Nephron (organoid): ENCODE measurements at regions not wholly inside any gene's neighbourhood (a gene's known extent, or its start where the extent isn't known, plus 50 kb on each side); places are given as distances from the start of the nearest gene placed in this dataset.

Experiments
- H3K27ac Mint-ChIP-seq, 3 experiments: 2 replicates each; pipeline ENCODE4 v1.8.0; 2020; ENCODE audit warnings: mixed read lengths in 3 of 3, mild to moderate bottlenecking in 2 of 3, moderate library complexity in 1 of 3
- H3K27me3 Mint-ChIP-seq: 2 replicates; pipeline ENCODE4 v1.8.0; 2021; ENCODE audit warnings: low read depth, mild to moderate bottlenecking, moderate library complexity, mixed read lengths
- H3K36me3 Mint-ChIP-seq: 2 replicates; pipeline ENCODE4 v1.8.0; 2020; ENCODE audit warnings: low read depth, mixed read lengths
- H3K4me1 Mint-ChIP-seq: 2 replicates; pipeline ENCODE4 v1.8.0; 2020; ENCODE audit warnings: mixed read lengths
- H3K4me3 Mint-ChIP-seq, 3 experiments: 2 replicates each; pipeline ENCODE4 v1.8.0; 2020; ENCODE audit warnings: mild to moderate bottlenecking in 3 of 3, mixed read lengths in 3 of 3, moderate library complexity in 2 of 3
- H3K9me3 Mint-ChIP-seq: 2 replicates; pipeline ENCODE4 v1.8.0; 2020; ENCODE audit warnings: mixed read lengths
- TF ChIP-seq, protein P1 (sequence below), 3 experiments: fragments of 200-600 bp; sonication (generic); IDR thresholded peaks; one replicate each; pipeline ENCODE4 v1.5.0; 2021; ENCODE audit warnings: antibody characterized with exemption in 3 of 3; ENCODE audit not compliant: unreplicated experiment in 3 of 3

DNA sequence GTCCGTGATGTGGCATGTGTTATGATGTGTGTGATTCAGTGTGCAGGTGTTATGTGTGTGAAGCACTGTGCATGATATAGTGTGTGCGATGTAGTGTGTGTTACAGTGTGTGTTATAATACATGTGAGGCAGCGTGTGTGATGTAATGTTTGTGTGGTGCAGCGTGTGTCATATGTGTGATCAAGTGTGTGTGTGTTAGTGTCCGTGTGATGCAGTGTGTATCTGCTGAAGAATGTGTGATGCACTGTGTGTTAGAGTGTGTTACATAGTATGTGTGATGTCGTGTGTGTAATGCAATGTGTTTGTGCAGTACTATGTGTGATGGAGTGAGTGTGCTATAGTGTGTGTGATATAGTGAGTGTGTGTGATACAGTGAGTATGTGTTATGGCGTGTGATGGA lies 182.8 kb upstream of the SOX11 start:
- Mint-ChIP-seq H3K36me3 (no peaks in the 10 kb centered on the region), H3K4me3 (no peak overlapping the region), H3K27me3 (no peaks in the 10 kb centered on the region), H3K9me3 (no peaks in the 10 kb centered on the region), H3K4me1 (no peaks in the 10 kb centered on the region), H3K27ac (no peak overlapping the region)
- TF ChIP-seq, protein P1, sequence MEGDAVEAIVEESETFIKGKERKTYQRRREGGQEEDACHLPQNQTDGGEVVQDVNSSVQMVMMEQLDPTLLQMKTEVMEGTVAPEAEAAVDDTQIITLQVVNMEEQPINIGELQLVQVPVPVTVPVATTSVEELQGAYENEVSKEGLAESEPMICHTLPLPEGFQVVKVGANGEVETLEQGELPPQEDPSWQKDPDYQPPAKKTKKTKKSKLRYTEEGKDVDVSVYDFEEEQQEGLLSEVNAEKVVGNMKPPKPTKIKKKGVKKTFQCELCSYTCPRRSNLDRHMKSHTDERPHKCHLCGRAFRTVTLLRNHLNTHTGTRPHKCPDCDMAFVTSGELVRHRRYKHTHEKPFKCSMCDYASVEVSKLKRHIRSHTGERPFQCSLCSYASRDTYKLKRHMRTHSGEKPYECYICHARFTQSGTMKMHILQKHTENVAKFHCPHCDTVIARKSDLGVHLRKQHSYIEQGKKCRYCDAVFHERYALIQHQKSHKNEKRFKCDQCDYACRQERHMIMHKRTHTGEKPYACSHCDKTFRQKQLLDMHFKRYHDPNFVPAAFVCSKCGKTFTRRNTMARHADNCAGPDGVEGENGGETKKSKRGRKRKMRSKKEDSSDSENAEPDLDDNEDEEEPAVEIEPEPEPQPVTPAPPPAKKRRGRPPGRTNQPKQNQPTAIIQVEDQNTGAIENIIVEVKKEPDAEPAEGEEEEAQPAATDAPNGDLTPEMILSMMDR (IDR thresholded peaks at IDR 0.05; ENCODE audit: unreplicated experiment in 3 of 3), result no peak

DNA sequence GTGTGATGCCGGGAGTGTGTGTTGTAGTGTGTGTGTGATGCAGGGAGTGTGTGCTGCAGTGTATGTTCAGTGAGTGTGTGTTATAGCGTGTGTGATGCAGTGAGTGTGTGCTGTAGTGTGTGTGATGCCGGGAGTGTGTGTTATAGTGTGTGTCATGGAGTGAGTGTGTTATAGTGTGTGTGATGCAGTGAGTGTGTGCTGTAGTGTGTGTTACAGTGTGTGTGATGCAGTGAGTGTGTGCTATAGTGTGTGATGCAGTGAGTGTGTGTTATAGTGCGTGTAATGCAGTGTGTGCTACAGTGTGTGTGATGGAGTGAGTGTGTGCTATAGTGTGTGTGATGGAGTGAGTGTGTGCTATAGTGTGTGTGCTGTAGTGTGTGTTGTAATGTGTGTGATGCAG lies 182.1 kb upstream of the SOX11 start:
- Mint-ChIP-seq H3K36me3 (no peaks in the 10 kb centered on the region), H3K9me3 (no peaks in the 10 kb centered on the region), H3K4me3 (no peak overlapping the region), H3K27me3 (no peaks in the 10 kb centered on the region), H3K27ac (no peak overlapping the region), H3K4me1 (no peaks in the 10 kb centered on the region)
- TF ChIP-seq, protein P1 (IDR thresholded peaks at IDR 0.05; ENCODE audit: unreplicated experiment in 3 of 3), result no peak

DNA sequence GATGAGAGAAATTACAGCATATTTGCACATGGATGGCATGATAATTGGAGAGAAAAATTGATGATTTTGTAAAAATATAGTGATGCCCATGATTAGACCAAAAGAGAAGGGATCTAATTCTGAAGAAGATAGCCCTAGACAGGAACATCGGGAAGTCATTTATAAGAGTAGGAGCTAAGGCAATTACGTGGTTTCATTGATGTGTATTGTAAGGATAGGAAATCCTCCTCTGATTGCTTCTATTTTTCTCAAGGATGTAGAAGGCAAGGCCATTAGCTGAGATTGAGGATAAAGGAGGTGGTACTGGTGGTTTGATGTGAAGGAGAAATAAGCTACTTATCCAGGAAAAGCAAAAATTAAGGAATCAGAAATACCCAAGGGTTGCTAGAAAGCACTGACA lies 176.5 kb upstream of the SOX11 start:
- TF ChIP-seq, protein P1 (IDR thresholded peaks at IDR 0.05; ENCODE audit: unreplicated experiment in 3 of 3), result no peak
- H3K36me3 Mint-ChIP-seq, result no peaks in the 10 kb centered on the region
- no peaks in the 10 kb centered on the region for H3K4me1 Mint-ChIP-seq
- no peaks in the 10 kb centered on the region for H3K9me3 Mint-ChIP-seq
- H3K27me3 Mint-ChIP-seq, result no peaks in the 10 kb centered on the region
- no peak overlapping the region for H3K27ac Mint-ChIP-seq
- H3K4me3 Mint-ChIP-seq, result no peak overlapping the region

DNA sequence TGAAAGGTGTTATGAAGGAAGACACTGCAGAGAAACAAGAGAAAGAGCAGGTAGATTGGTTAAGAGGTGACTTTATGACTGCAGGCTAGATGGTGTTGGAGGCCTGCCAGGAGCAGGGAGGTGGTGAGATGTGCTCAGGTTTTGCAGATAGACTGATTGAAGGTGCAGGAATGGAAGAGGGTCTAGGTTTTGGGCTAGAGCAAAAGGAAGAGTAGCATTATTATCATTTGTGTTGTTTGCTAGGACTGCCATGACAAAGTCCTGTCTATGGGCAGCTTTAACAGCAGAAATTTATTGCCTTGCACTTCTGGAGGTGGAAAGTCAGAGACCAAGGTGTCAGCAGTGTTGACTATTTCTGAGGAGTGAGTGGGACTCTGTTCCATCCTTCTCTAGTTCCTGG lies 172.9 kb upstream of the SOX11 start:
- TF ChIP-seq, protein P1 (IDR thresholded peaks at IDR 0.05; ENCODE audit: unreplicated experiment in 3 of 3), result no peak
- no peak overlapping the region for H3K27ac Mint-ChIP-seq
- no peaks in the 10 kb centered on the region for H3K36me3 Mint-ChIP-seq
- H3K4me1 Mint-ChIP-seq, result no peaks in the 10 kb centered on the region
- no peak overlapping the region for H3K4me3 Mint-ChIP-seq
- H3K9me3 Mint-ChIP-seq, result no peaks in the 10 kb centered on the region
- peaks cover 11% of the 10 kb centered on the region for H3K27me3 Mint-ChIP-seq

DNA sequence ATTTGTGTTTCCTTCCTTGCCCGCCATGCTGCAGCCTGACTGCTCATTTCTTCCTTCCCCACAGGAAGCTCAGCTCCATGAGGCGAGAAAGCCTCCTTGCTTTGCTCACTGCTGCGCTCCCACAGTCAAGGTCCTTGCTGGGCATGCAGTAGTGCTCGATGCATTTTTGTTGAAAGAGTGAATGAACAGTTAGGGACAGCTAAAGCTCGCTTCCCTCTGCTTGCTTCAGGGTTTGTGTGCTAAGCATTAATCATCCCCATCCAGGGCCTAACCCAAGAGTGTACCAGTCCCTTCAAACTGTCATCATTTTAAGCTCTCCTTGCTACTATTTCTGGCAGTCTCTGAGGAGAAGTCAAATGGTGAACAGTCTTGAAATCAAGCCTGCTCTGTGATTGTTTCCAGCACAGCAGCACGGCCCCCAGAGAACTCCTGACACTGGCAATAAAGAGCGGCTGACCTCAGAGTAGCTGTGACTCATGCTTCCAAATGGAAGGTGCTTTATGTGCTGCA lies 171.7 kb upstream of the SOX11 start:
- H3K36me3 Mint-ChIP-seq, result no peaks in the 10 kb centered on the region
- TF ChIP-seq, protein P1 (IDR thresholded peaks at IDR 0.05; ENCODE audit: unreplicated experiment in 3 of 3), result no peak
- H3K4me1 Mint-ChIP-seq, result no peaks in the 10 kb centered on the region
- H3K27ac Mint-ChIP-seq, result no peak overlapping the region
- H3K27me3 Mint-ChIP-seq, result peaks cover 19% of the 10 kb centered on the region
- H3K9me3 Mint-ChIP-seq, result no peaks in the 10 kb centered on the region
- no peak overlapping the region for H3K4me3 Mint-ChIP-seq

DNA sequence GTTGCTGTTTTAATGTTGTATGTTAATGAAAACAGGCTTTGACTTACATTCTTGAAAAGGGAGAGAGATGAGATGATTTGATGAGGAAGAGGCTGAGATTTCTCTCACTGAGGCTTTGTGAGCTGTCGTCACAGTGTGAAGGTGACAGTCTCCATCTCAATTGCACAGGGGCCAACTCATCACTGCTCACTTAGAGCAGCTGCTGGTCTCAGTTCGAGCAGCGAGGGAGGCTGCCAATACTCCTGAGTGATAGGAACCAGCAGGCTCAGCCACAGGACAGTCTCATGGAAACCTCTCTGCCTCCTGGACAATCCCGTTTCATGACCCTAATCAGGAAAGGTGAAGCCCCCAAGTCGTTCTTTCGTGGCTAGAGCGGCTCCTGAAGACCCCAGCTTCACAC lies 170.7 kb upstream of the SOX11 start:
- TF ChIP-seq, protein P1 (IDR thresholded peaks at IDR 0.05; ENCODE audit: unreplicated experiment in 3 of 3), result no peak
- no peak overlapping the region for H3K27ac Mint-ChIP-seq
- no peaks in the 10 kb centered on the region for H3K36me3 Mint-ChIP-seq
- H3K4me3 Mint-ChIP-seq, result no peak overlapping the region
- no peaks in the 10 kb centered on the region for H3K9me3 Mint-ChIP-seq
- H3K4me1 Mint-ChIP-seq, result no peaks in the 10 kb centered on the region
- peaks cover 26% of the 10 kb centered on the region for H3K27me3 Mint-ChIP-seq
